Prostate gland (tissue), 2 donors: ENCODE measurements at regions not wholly inside any gene's neighbourhood (a gene's known extent, or its start where the extent isn't known, plus 50 kb on each side); places are given as distances from the start of the nearest gene placed in this dataset.

Experiments
- CTCF ChIP-seq, 4 experiments: fragments of 200-600 bp in 2 of 4; fragments of 450-650 bp in 2 of 4; sonication (generic) in 2 of 4; IDR thresholded peaks; 1 replicate in 3 of 4; 2 replicates in 1 of 4; pipeline ENCODE4 v1.5.1; 2016 to 2019; ENCODE audit warnings: antibody characterized with exemption in 4 of 4, mild to moderate bottlenecking in 2 of 4, moderate library complexity in 2 of 4
- POLR2A ChIP-seq: fragments of 450-650 bp; IDR thresholded peaks from one replicate; pipeline ENCODE4 v1.6.1; 2016; ENCODE audit warnings: antibody characterized with exemption, mild to moderate bottlenecking
- POLR2AphosphoS5 ChIP-seq: sonication (generic); formaldehyde crosslinking; IDR thresholded peaks from one replicate; pipeline ENCODE4 v1.6.1; 2017; ENCODE audit warnings: antibody characterized with exemption

GRCh38 chr4:126227428-126227827, 912.7 kb downstream of the FAT4 start:
- TF ChIP-seq CTCF (IDR thresholded peaks at IDR 0.05) (no peak), POLR2A (no peak), POLR2AphosphoS5 (no peak)
